ENCODE measurements at regions not wholly inside any gene's neighbourhood (a gene's known extent, or its start where the extent isn't known, plus 50 kb on each side); places are given as distances from the start of the nearest gene placed in this dataset.

GRCh38 chr20:37622728-37623127, 71.1 kb upstream of the CTNNBL1 start:
- no peaks in the 10 kb centered on the region for H3K9me3 ChIP-seq (replicated peaks; ENCODE audit: low read length)
- no peak overlapping the region for H3K4me3 ChIP-seq (ENCODE audit: low read length)
- no peaks in the 10 kb centered on the region for H3K36me3 ChIP-seq (ENCODE audit: insufficient read depth, low read length)
- H3K4me2 ChIP-seq (ENCODE audit: low read length), result no peak overlapping the region
- no peak overlapping the region for H3K9ac ChIP-seq (ENCODE audit: low read depth, low read length)
- no peaks in the 10 kb centered on the region for H3K4me1 ChIP-seq (ENCODE audit: control insufficient read depth, insufficient read depth, low read length)
- peaks cover 62% of the 10 kb centered on the region for H3K27me3 ChIP-seq (ENCODE audit: control insufficient read depth, insufficient read depth, low read length)

GRCh38 chr20:37619496-37619895, 74.3 kb upstream of the CTNNBL1 start:
- H3K4me1 ChIP-seq (ENCODE audit: control insufficient read depth, insufficient read depth, low read length), result no peaks in the 10 kb centered on the region
- H3K9ac ChIP-seq (ENCODE audit: low read depth, low read length), result no peak overlapping the region
- H3K36me3 ChIP-seq (ENCODE audit: insufficient read depth, low read length), result no peaks in the 10 kb centered on the region
- H3K4me2 ChIP-seq (ENCODE audit: low read length), result no peak overlapping the region
- no peaks in the 10 kb centered on the region for H3K9me3 ChIP-seq (replicated peaks; ENCODE audit: low read length)
- H3K27me3 ChIP-seq (ENCODE audit: control insufficient read depth, insufficient read depth, low read length), result peaks cover 55% of the 10 kb centered on the region
- no peak overlapping the region for H3K4me3 ChIP-seq (ENCODE audit: low read length)

GRCh38 chr20:37616110-37616425, 77.8 kb upstream of the CTNNBL1 start:
- peaks cover 33% of the 10 kb centered on the region for H3K27me3 ChIP-seq (ENCODE audit: control insufficient read depth, insufficient read depth, low read length)
- H3K4me2 ChIP-seq (ENCODE audit: low read length), result no peak overlapping the region
- no peaks in the 10 kb centered on the region for H3K9me3 ChIP-seq (replicated peaks; ENCODE audit: low read length)
- H3K36me3 ChIP-seq (ENCODE audit: insufficient read depth, low read length), result no peaks in the 10 kb centered on the region
- H3K9ac ChIP-seq (ENCODE audit: low read depth, low read length), result no peak overlapping the region
- H3K4me1 ChIP-seq (ENCODE audit: control insufficient read depth, insufficient read depth, low read length), result no peaks in the 10 kb centered on the region
- H3K4me3 ChIP-seq (ENCODE audit: low read length), result no peak overlapping the region

DNA sequence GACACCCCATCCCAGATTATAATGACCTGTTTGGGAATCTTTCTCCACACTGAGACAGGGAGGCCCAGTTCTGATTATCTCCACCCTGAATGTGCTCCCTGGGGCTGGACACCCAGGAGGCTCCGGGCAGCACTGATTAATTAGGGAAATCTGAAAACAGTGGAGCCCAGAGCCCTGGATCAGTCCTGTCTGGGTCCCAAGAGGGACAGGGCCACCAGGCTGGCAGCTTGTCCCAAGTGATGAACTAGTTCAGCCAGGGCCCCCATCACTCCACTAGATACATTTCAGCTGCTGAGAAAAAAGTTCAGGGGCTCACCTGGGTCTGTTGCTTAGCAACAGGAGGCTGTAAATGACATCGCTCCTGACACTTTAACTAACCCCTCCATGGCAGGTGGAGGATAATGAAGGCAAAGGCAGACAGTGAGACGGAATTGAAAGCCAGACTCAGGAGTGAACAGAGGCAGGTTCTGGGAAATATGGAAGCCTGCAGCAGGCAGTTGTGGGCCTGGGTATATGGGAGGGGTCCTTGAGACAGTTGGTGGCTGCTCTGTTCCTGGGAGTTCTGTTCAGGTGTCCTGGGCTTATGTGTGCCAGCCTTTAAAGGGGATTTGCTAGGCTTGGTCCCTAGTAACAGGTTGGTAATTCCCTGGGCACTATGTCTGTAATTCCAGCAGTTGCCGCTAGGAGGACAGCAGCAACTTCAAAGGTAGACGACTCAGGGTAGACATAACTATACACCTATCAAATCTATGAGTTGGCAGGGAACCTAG, 78.3 kb upstream of the CTNNBL1 start:
- Histone ChIP-seq H3K9me3 (replicated peaks; ENCODE audit: low read length) (no peaks in the 10 kb centered on the region), H3K9ac (ENCODE audit: low read depth, low read length) (no peak overlapping the region), H3K36me3 (ENCODE audit: insufficient read depth, low read length) (no peaks in the 10 kb centered on the region), H3K27me3 (ENCODE audit: control insufficient read depth, insufficient read depth, low read length) (peaks cover 33% of the 10 kb centered on the region), H3K4me1 (ENCODE audit: control insufficient read depth, insufficient read depth, low read length) (no peaks in the 10 kb centered on the region), H3K4me3 (ENCODE audit: low read length) (no peak overlapping the region), H3K4me2 (ENCODE audit: low read length) (no peak overlapping the region)

GRCh38 chr20:37611852-37612251, 82.0 kb upstream of the CTNNBL1 start:
- H3K4me1 ChIP-seq (ENCODE audit: control insufficient read depth, insufficient read depth, low read length), result no peaks in the 10 kb centered on the region
- no peaks in the 10 kb centered on the region for H3K36me3 ChIP-seq (ENCODE audit: insufficient read depth, low read length)
- no peaks in the 10 kb centered on the region for H3K9me3 ChIP-seq (replicated peaks; ENCODE audit: low read length)
- no peak overlapping the region for H3K4me3 ChIP-seq (ENCODE audit: low read length)
- no peak overlapping the region for H3K9ac ChIP-seq (ENCODE audit: low read depth, low read length)
- H3K4me2 ChIP-seq (ENCODE audit: low read length), result no peak overlapping the region
- peaks cover 18% of the 10 kb centered on the region for H3K27me3 ChIP-seq (ENCODE audit: control insufficient read depth, insufficient read depth, low read length)

DNA sequence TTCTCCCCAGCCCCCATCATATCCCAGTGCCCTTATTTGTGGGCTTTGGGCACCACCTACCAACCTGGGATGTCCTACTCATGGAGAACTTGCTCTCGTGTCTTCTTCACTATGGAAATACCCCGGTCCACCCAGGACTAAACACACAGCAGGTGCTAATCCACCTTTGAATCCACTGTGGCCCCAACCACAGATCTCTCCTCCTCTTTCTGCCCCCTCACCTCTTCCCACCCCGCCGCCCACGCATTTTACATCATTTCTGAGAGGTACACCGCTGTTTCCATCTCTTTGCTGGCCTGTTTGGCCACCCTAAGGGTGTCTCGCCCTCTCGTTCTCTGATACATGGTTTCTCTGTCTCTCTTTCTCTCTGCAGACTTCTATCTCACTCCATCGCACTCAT, 82.5 kb upstream of the CTNNBL1 start:
- H3K36me3 ChIP-seq (ENCODE audit: insufficient read depth, low read length), result no peaks in the 10 kb centered on the region
- H3K9me3 ChIP-seq (replicated peaks; ENCODE audit: low read length), result no peaks in the 10 kb centered on the region
- peaks cover 17% of the 10 kb centered on the region for H3K27me3 ChIP-seq (ENCODE audit: control insufficient read depth, insufficient read depth, low read length)
- H3K4me1 ChIP-seq (ENCODE audit: control insufficient read depth, insufficient read depth, low read length), result no peaks in the 10 kb centered on the region
- no peak overlapping the region for H3K9ac ChIP-seq (ENCODE audit: low read depth, low read length)
- no peak overlapping the region for H3K4me3 ChIP-seq (ENCODE audit: low read length)
- H3K4me2 ChIP-seq (ENCODE audit: low read length), result no peak overlapping the region

- Histone ChIP-seq H3K4me3 (ENCODE audit: low read length) (no peak overlapping the region), H3K27me3 (ENCODE audit: control insufficient read depth, insufficient read depth, low read length) (peaks cover 27% of the 10 kb centered on the region), H3K9me3 (replicated peaks; ENCODE audit: low read length) (no peaks in the 10 kb centered on the region), H3K36me3 (ENCODE audit: insufficient read depth, low read length) (no peaks in the 10 kb centered on the region), H3K4me1 (ENCODE audit: control insufficient read depth, insufficient read depth, low read length) (no peaks in the 10 kb centered on the region), H3K4me2 (ENCODE audit: low read length) (no peak overlapping the region), H3K9ac (ENCODE audit: low read depth, low read length) (no peak overlapping the region)
Observed at GRCh38 chr20:37610203-37610798, 82.6 kb upstream of the BLCAP start.

DNA sequence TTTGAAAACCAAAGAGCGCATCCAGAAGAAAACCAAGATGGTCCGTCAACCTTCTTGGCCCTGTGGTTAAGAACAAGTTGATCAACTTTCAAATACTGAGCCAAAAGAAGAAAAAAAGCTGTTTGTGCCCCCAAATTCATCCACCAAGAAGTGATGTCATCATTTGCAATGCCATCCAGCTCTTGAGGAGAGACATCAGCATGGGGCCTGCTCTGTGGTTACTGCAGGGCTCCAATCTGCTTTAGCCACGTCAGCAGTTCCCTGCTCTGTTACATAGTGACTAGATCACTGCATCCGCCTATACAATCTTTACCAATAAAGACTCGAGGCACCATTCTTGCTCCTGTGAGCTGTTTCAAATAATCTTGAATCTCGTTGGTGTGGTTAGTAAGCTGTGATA, 75.0 kb upstream of the BLCAP start:
- no peaks in the 10 kb centered on the region for H3K9me3 ChIP-seq (replicated peaks; ENCODE audit: low read length)
- H3K27me3 ChIP-seq (ENCODE audit: control insufficient read depth, insufficient read depth, low read length), result peaks cover 74% of the 10 kb centered on the region
- H3K36me3 ChIP-seq (ENCODE audit: insufficient read depth, low read length), result no peaks in the 10 kb centered on the region
- no peak overlapping the region for H3K4me2 ChIP-seq (ENCODE audit: low read length)
- no peaks in the 10 kb centered on the region for H3K4me1 ChIP-seq (ENCODE audit: control insufficient read depth, insufficient read depth, low read length)
- H3K9ac ChIP-seq (ENCODE audit: low read depth, low read length), result no peak overlapping the region
- no peak overlapping the region for H3K4me3 ChIP-seq (ENCODE audit: low read length)

DNA sequence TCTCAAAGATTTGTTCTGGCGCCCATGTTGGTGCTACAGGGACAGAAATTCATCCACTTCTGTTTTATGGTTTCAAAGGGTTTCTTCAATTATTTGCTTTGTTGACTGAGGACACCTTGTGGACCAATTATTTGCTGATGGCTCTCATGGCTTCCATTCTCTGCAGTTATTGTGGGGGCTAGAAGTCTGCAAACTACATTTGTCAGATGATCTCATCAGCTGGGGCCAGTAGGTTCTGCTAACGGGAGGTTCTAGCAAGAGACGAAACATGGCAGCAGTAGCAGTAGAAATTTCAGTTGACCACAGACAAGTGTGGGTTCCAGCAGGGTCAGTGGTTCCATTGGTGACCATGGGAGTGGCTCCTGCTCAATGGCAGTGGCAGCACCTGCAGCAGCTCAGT, 72.8 kb upstream of the BLCAP start:
- Histone ChIP-seq H3K36me3 (ENCODE audit: insufficient read depth, low read length) (no peaks in the 10 kb centered on the region), H3K4me3 (ENCODE audit: low read length) (no peak overlapping the region), H3K9ac (ENCODE audit: low read depth, low read length) (no peak overlapping the region), H3K4me2 (ENCODE audit: low read length) (no peak overlapping the region), H3K4me1 (ENCODE audit: control insufficient read depth, insufficient read depth, low read length) (no peaks in the 10 kb centered on the region), H3K9me3 (replicated peaks; ENCODE audit: low read length) (no peaks in the 10 kb centered on the region), H3K27me3 (ENCODE audit: control insufficient read depth, insufficient read depth, low read length) (peaks cover 78% of the 10 kb centered on the region)

DNA sequence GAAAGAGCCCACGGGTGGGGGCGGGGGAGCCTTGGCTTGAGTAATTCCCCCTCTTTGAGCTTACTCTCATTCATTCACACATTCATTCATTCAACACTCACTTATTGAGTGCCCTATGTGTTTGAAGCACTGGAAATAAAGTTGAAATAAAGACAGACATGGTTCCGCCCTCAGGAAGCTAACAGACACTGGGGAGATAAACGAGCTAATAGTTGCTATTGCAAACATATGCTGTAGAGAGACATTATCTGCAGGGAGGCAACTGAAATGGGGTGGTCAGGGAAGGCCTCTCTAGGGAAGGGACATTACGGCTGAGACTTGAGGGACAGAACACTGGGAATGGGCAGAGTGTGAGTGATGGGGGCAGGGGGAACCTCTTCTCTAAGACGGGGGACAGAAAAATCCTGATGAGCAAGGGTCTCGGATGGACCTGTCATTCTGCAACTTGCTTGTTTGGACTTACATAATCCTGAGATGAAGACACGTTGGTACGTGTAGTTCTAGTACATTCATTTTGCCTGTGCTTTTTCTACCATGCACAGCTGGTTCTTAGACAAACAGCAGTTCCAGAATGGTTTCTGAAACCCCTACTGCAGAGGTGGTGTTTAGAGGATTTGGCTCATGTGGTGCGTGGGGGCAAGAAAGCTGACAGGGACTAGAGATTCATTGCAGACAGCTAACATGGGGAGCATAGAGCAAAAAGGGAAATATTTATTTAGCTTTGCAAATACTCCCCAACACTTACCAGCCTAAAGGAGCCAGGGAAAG, 71.1 kb upstream of the BLCAP start:
- H3K4me2 ChIP-seq (ENCODE audit: low read length), result no peak overlapping the region
- H3K4me1 ChIP-seq (ENCODE audit: control insufficient read depth, insufficient read depth, low read length), result no peaks in the 10 kb centered on the region
- no peak overlapping the region for H3K9ac ChIP-seq (ENCODE audit: low read depth, low read length)
- H3K27me3 ChIP-seq (ENCODE audit: control insufficient read depth, insufficient read depth, low read length), result peaks cover 70% of the 10 kb centered on the region
- H3K9me3 ChIP-seq (replicated peaks; ENCODE audit: low read length), result no peaks in the 10 kb centered on the region
- H3K36me3 ChIP-seq (ENCODE audit: insufficient read depth, low read length), result no peaks in the 10 kb centered on the region
- H3K4me3 ChIP-seq (ENCODE audit: low read length), result no peak overlapping the region

DNA sequence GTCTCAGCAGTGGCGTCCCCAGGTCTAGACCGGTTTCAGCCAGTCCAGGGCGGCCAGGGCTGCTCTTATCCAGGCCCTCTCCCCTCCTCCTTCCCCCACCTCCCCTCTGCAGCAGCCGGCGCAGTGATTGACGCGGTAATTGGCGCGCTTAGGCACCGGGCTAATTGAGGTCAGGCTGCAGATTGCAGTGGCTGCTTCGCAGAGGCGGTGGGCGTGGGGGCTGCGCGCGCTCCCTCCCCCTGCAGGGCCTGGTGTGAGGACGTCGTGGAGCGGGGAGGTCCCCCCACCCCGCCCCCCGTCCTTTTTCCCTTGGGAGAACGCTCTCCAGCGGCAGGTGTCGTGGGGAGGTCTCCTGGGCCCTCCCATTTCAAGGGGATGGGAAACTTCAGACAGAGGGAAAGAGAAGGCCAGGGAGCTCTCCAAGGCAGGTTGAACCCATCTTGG, 70.4 kb upstream of the BLCAP start:
- H3K9ac ChIP-seq (ENCODE audit: low read depth, low read length), result no peak overlapping the region
- H3K36me3 ChIP-seq (ENCODE audit: insufficient read depth, low read length), result no peaks in the 10 kb centered on the region
- no peaks in the 10 kb centered on the region for H3K4me1 ChIP-seq (ENCODE audit: control insufficient read depth, insufficient read depth, low read length)
- H3K4me3 ChIP-seq (ENCODE audit: low read length), result no peak overlapping the region
- peaks cover 75% of the 10 kb centered on the region for H3K27me3 ChIP-seq (ENCODE audit: control insufficient read depth, insufficient read depth, low read length)
- no peaks in the 10 kb centered on the region for H3K9me3 ChIP-seq (replicated peaks; ENCODE audit: low read length)
- no peak overlapping the region for H3K4me2 ChIP-seq (ENCODE audit: low read length)

Data from skeletal muscle satellite cell (primary cell).